H9 (cell line): ENCODE measurements at regions not wholly inside any gene's neighbourhood (a gene's known extent, or its start where the extent isn't known, plus 50 kb on each side); places are given as distances from the start of the nearest gene placed in this dataset.

ENCODE experiments used
- DNase-seq: peaks from one replicate; pipeline ENCODE4 v3.0.0-alpha.2; 2017
- H2AFZ ChIP-seq: one replicate; pipeline ENCODE4 v1.6.1; 2013; ENCODE audit warnings: mild to moderate bottlenecking, low read length, control low read depth, moderate library complexity
- H2AK5ac ChIP-seq: 2 replicates; pipeline ENCODE4 v1.6.1; 2013; ENCODE audit warnings: low read length, control low read depth, mixed read lengths; ENCODE audit not compliant: insufficient read length
- H2BK120ac ChIP-seq: one replicate; pipeline ENCODE4 v1.6.1; 2013; ENCODE audit warnings: low read depth, mild to moderate bottlenecking, low read length, control low read depth, inconsistent platforms; ENCODE audit not compliant: poor library complexity, severe bottlenecking
- H2BK12ac ChIP-seq: 2 replicates; pipeline ENCODE4 v1.6.1; 2013; ENCODE audit warnings: low read length, control low read depth, mixed read lengths, low read depth; ENCODE audit not compliant: insufficient read length
- H2BK15ac ChIP-seq: 2 replicates; pipeline ENCODE4 v1.6.1; 2013; ENCODE audit warnings: low read depth, low read length, control low read depth
- H2BK20ac ChIP-seq: one replicate; pipeline ENCODE4 v1.6.1; 2013; ENCODE audit warnings: low read depth, mild to moderate bottlenecking, low read length, control low read depth, inconsistent platforms; ENCODE audit not compliant: poor library complexity, severe bottlenecking
- H2BK5ac ChIP-seq: 2 replicates; pipeline ENCODE4 v1.6.1; 2013; ENCODE audit warnings: low read length, control low read depth, mixed read lengths; ENCODE audit not compliant: insufficient read length
- H3K14ac ChIP-seq: 2 replicates; pipeline ENCODE4 v1.6.1; 2013; ENCODE audit warnings: low read length, control low read depth; ENCODE audit not compliant: insufficient read depth
- H3K18ac ChIP-seq: 2 replicates; pipeline ENCODE4 v1.6.1; 2013; ENCODE audit warnings: low read depth, mild to moderate bottlenecking, mixed read lengths, low read length, control low read depth; ENCODE audit not compliant: insufficient read length
- H3K23ac ChIP-seq: 2 replicates; pipeline ENCODE4 v1.6.1; 2013; ENCODE audit warnings: low read length, control low read depth, mixed read lengths, low read depth; ENCODE audit not compliant: insufficient read length
- H3K23me2 ChIP-seq: 2 replicates; pipeline ENCODE4 v1.6.1; 2013; ENCODE audit warnings: low read depth, mild to moderate bottlenecking, mixed read lengths, low read length, control low read depth; ENCODE audit not compliant: insufficient read length, poor library complexity, severe bottlenecking
- H3K27ac ChIP-seq: 2 replicates; pipeline ENCODE4 v1.5.1; 2013; ENCODE audit warnings: low read length, control low read depth, mixed read lengths, low read depth; ENCODE audit not compliant: insufficient read length
- H3K27me3 ChIP-seq: 2 replicates; pipeline ENCODE4 v1.6.1; 2013; ENCODE audit warnings: low read length, control low read depth, inconsistent platforms; ENCODE audit not compliant: insufficient read depth
- H3K4ac ChIP-seq: 2 replicates; pipeline ENCODE4 v1.6.1; 2013; ENCODE audit warnings: low read depth, mild to moderate bottlenecking, control low read depth, inconsistent platforms, low read length, moderate library complexity
- H3K4me1 ChIP-seq: 2 replicates; pipeline ENCODE4 v1.6.1; 2013; ENCODE audit warnings: low read length, control low read depth, inconsistent platforms; ENCODE audit not compliant: insufficient read depth
- H3K4me2 ChIP-seq: 2 replicates; pipeline ENCODE4 v1.6.1; 2013; ENCODE audit warnings: low read length, control low read depth, mixed read lengths; ENCODE audit not compliant: insufficient read length, insufficient read depth
- H3K56ac ChIP-seq: 2 replicates; pipeline ENCODE4 v1.6.1; 2013; ENCODE audit warnings: low read depth, mild to moderate bottlenecking, mixed read lengths, low read length, control low read depth; ENCODE audit not compliant: insufficient read length
- H3K79me1 ChIP-seq: 2 replicates; pipeline ENCODE4 v1.6.1; 2013; ENCODE audit warnings: low read depth, mild to moderate bottlenecking, moderate library complexity, low read length, control low read depth, inconsistent platforms; ENCODE audit not compliant: insufficient read depth, poor library complexity, severe bottlenecking
- H3K79me2 ChIP-seq: 2 replicates; pipeline ENCODE4 v1.6.1; 2013; ENCODE audit warnings: low read length, control low read depth, inconsistent platforms; ENCODE audit not compliant: insufficient read depth
- H3K9ac ChIP-seq: 2 replicates; pipeline ENCODE4 v1.6.1; 2013; ENCODE audit warnings: low read length, control low read depth, mixed read lengths; ENCODE audit not compliant: insufficient read length; ENCODE audit errors: extremely low read depth
- H3K9me3 ChIP-seq: one replicate; pipeline ENCODE4 v1.6.1; 2013; ENCODE audit warnings: low read depth, low read length, inconsistent platforms; ENCODE audit not compliant: control insufficient read depth
- H3T11ph ChIP-seq: one replicate; pipeline ENCODE4 v1.6.1; 2013; ENCODE audit warnings: mild to moderate bottlenecking, low read length, control low read depth, inconsistent platforms
- H4K20me1 ChIP-seq: one replicate; pipeline ENCODE4 v1.6.1; 2013; ENCODE audit not compliant: control insufficient read depth, insufficient read length, insufficient read depth
- H4K5ac ChIP-seq: 2 replicates; pipeline ENCODE4 v1.6.1; 2013; ENCODE audit warnings: low read depth, mild to moderate bottlenecking, mixed read lengths, low read length, control low read depth; ENCODE audit not compliant: insufficient read length
- H4K8ac ChIP-seq: replicated peaks from 2 replicates; pipeline ENCODE4 v1.6.1; 2013; ENCODE audit warnings: low read length, control low read depth, mixed read lengths, low read depth; ENCODE audit not compliant: insufficient read length
- H4K91ac ChIP-seq: 2 replicates; pipeline ENCODE4 v1.6.1; 2013; ENCODE audit warnings: low read depth, mild to moderate bottlenecking, moderate library complexity, mixed read lengths, low read length, control low read depth; ENCODE audit not compliant: insufficient read length
- H3K27ac Mint-ChIP-seq, 3 experiments: 2 replicates in 2 of 3; 3 replicates in 1 of 3; pipeline ENCODE4 v1.8.0; 2020 to 2021; ENCODE audit warnings: mixed read lengths in 3 of 3, mild to moderate bottlenecking in 1 of 3, moderate library complexity in 1 of 3
- H3K27me3 Mint-ChIP-seq: 2 replicates; pipeline ENCODE4 v1.8.0; 2021; ENCODE audit warnings: low read depth, mild to moderate bottlenecking, moderate library complexity, mixed read lengths
- H3K36me3 Mint-ChIP-seq, 3 experiments: 2 replicates in 2 of 3; 3 replicates in 1 of 3; pipeline ENCODE4 v1.8.0; 2020 to 2021; ENCODE audit warnings: low read depth in 3 of 3, mixed read lengths in 3 of 3; ENCODE audit not compliant: insufficient read depth in 1 of 3
- H3K4me1 Mint-ChIP-seq, 2 experiments: 2 replicates each; pipeline ENCODE4 v1.8.0; 2020; ENCODE audit warnings: mixed read lengths in 2 of 2
- H3K4me3 Mint-ChIP-seq, 2 experiments: 2 replicates in 1 of 2; 3 replicates in 1 of 2; pipeline ENCODE4 v1.8.0; 2020 to 2021; ENCODE audit warnings: mild to moderate bottlenecking in 2 of 2, mixed read lengths in 2 of 2, moderate library complexity in 1 of 2
- H3K9me3 Mint-ChIP-seq, 2 experiments: 2 replicates in 1 of 2; 3 replicates in 1 of 2; pipeline ENCODE4 v1.8.0; 2020; ENCODE audit warnings: mild to moderate bottlenecking in 2 of 2, mixed read lengths in 2 of 2, moderate library complexity in 1 of 2
- CTCF ChIP-seq: fragments of 200-600 bp; sonication (generic); conservative IDR thresholded peaks from 3 replicates; pipeline ENCODE4 v1.8.0; 2021; ENCODE audit warnings: antibody characterized with exemption, mild to moderate bottlenecking
- WGBS: extraction: QIAGEN DNeasy Blood & Tissue Kit; methylation state at CpG from one replicate; pipeline ENCODE4 v1.1.7; 2013; ENCODE audit warnings: missing lambda C conversion rate, low lambda C conversion rate, mixed read lengths; ENCODE audit not compliant: insufficient read length; ENCODE audit errors: extremely low coverage; 5-methylcytosine and 5-hydroxymethylcytosine counted together

DNA sequence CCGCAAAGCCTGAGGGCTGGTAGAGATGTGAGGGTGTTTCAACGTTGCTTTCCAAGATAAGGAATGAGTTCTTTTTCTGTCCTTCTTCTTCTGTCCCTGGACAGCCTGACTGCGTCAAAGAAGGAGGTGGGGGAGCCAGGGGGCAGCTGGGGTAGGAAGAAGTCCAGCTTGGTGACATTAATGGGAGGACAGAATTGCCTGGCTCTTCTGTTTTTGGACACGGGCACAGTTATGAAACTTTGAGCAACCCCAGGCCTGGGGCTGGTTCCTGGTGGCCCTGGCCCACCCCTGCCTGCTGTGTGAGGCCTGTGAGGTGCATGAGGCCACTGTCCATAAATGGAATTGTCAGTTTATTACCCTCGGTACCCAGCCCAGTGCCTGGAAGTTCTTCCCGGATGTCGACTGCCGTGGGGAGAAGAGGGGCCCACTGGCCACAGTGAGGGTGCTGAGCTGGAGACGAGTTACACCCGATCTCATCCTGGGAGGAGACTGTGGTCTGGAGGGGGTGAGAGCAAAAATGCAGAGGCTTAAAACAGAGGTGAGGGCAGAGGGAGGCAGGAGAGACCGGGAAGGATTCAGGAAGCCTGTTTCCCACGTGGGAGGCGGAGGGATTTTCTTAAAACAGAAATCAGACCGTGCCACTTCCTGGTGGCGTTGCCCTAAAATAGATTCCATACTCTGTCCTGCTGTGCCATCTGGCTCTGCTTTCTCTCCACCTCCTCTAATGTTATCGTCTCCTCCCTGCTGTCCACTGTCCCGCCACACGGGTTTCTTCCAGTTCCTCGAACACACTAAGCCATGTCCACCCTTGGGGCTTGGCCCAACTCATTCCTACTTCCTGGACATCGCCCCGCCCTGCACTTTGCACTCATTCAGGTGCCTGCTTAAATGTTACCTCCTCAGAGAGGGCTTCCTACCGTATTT lies 59.7 kb upstream of the RASD2 start:
- H3K27me3 Mint-ChIP-seq, result peaks cover 24% of the 10 kb centered on the region
- H2BK12ac ChIP-seq, result no peak overlapping the region
- H2AK5ac ChIP-seq, result no peak overlapping the region
- H3K9me3 Mint-ChIP-seq, result no peaks in the 10 kb centered on the region
- TF ChIP-seq CTCF, result no peak
- no peak overlapping the region; a peak in 4 of 7 replicates for H3K27ac Mint-ChIP-seq
- 0 out of 2 replicates have a peak, but pooled peaks cover 4% of the 10 kb centered on the region for H3K4me1 ChIP-seq
- H2BK15ac ChIP-seq, result no peak overlapping the region
- H3K4me2 ChIP-seq, result no peak overlapping the region
- H4K8ac ChIP-seq, result no peak overlapping the region
- no peaks in the 10 kb centered on the region for H3K36me3 Mint-ChIP-seq
- no peak overlapping the region for H3K23ac ChIP-seq
- no peak overlapping the region for H2AFZ ChIP-seq
- no peaks in the 10 kb centered on the region for H3K27me3 ChIP-seq
- H2BK120ac ChIP-seq, result no peak overlapping the region
- no CpG with 5 or more reads among the region's 22 CpGs for WGBS
- H4K91ac ChIP-seq, result no peak overlapping the region
- no peak overlapping the region for H3T11ph ChIP-seq
- H4K20me1 ChIP-seq, result no peaks in the 10 kb centered on the region
- H3K79me2 ChIP-seq, result no peaks in the 10 kb centered on the region
- no peak overlapping the region for H3K4ac ChIP-seq
- H3K56ac ChIP-seq, result no peak overlapping the region
- peak; percentile 20 for DNase-seq
- peaks cover 13 to 33% of the 10 kb centered on the region in 2 experiments for H3K4me1 Mint-ChIP-seq
- no peak overlapping the region for H4K5ac ChIP-seq
- no peak overlapping the region for H3K18ac ChIP-seq
- H3K14ac ChIP-seq, result no peak overlapping the region; the same call in 1 of the 2 replicates
- no peaks in the 10 kb centered on the region for H3K79me1 ChIP-seq
- no peak overlapping the region for H3K27ac ChIP-seq
- no peak overlapping the region for H3K9ac ChIP-seq
- no peaks in the 10 kb centered on the region for H3K9me3 ChIP-seq
- H2BK5ac ChIP-seq, result no peak overlapping the region
- H3K4me3 Mint-ChIP-seq, result no peak overlapping the region
- no peak overlapping the region for H2BK20ac ChIP-seq
- no peaks in the 10 kb centered on the region for H3K23me2 ChIP-seq
